Hepatocyte (in vitro differentiated cells): ENCODE measurements at regions not wholly inside any gene's neighbourhood (a gene's known extent, or its start where the extent isn't known, plus 50 kb on each side); places are given as distances from the start of the nearest gene placed in this dataset.

ENCODE experiments used
- DNase-seq: peaks from one replicate; pipeline ENCODE4 v3.0.0-alpha.2; 2016; ENCODE audit warnings: low spot score
- H2AFZ ChIP-seq: fragments of 200-600 bp; sonication (generic); 2 replicates; pipeline ENCODE4 v1.6.0; 2016; ENCODE audit warnings: antibody characterized with exemption, mild to moderate bottlenecking
- H3K27ac ChIP-seq: fragments of 200-600 bp; sonication (generic); 2 replicates; pipeline ENCODE4 v1.5.1; 2016; ENCODE audit warnings: mild to moderate bottlenecking
- H3K27me3 ChIP-seq: fragments of 200-600 bp; sonication (generic); 2 replicates; pipeline ENCODE4 v1.6.1; 2016
- H3K36me3 ChIP-seq: fragments of 200-600 bp; sonication (generic); replicated peaks from 2 replicates; pipeline ENCODE4 v1.5.1; 2016; ENCODE audit warnings: low read depth; ENCODE audit not compliant: insufficient read depth
- H3K4me1 ChIP-seq: fragments of 200-600 bp; sonication (generic); 2 replicates; pipeline ENCODE4 v1.5.1; 2016; ENCODE audit warnings: mild to moderate bottlenecking, moderate library complexity; ENCODE audit not compliant: insufficient read depth
- H3K4me2 ChIP-seq: fragments of 200-600 bp; sonication (generic); 2 replicates; pipeline ENCODE4 v1.6.0; 2016
- H3K4me3 ChIP-seq: fragments of 200-600 bp; sonication (generic); 2 replicates; pipeline ENCODE4 v1.5.1; 2016; ENCODE audit warnings: mild to moderate bottlenecking
- H3K79me2 ChIP-seq: fragments of 200-600 bp; sonication (generic); 2 replicates; pipeline ENCODE4 v1.6.0; 2017; ENCODE audit warnings: mild to moderate bottlenecking
- H3K9me2 ChIP-seq: fragments of 200-600 bp; sonication (generic); replicated peaks from 2 replicates; pipeline ENCODE4 v1.6.0; 2017; ENCODE audit warnings: mild to moderate bottlenecking; ENCODE audit not compliant: insufficient read depth
- H3K9me3 ChIP-seq: fragments of 200-600 bp; sonication (generic); 2 replicates; pipeline ENCODE4 v1.5.1; 2016; ENCODE audit warnings: low read depth, mild to moderate bottlenecking
- H4K20me1 ChIP-seq: fragments of 200-600 bp; sonication (generic); 2 replicates; pipeline ENCODE4 v1.6.0; 2016; ENCODE audit warnings: mild to moderate bottlenecking; ENCODE audit not compliant: insufficient read depth, poor library complexity, severe bottlenecking
- EZH2 ChIP-seq: fragments of 200-600 bp; sonication (generic); IDR thresholded peaks from 2 replicates; pipeline ENCODE4 v1.6.1; 2016; ENCODE audit warnings: antibody characterized with exemption, mild to moderate bottlenecking, borderline replicate concordance
- EZH2phosphoT487 ChIP-seq: fragments of 200-600 bp; sonication (generic); IDR thresholded peaks from one replicate; pipeline ENCODE4 v1.6.1; 2018; ENCODE audit warnings: antibody characterized with exemption, mild to moderate bottlenecking, low read depth, moderate library complexity; ENCODE audit not compliant: unreplicated experiment, severe bottlenecking
- WGBS: methylation state at CpG from one replicate; pipeline ENCODE4 v1.1.6; 2016; ENCODE audit warnings: low lambda C conversion rate; ENCODE audit errors: missing lambda C conversion rate; 5-methylcytosine and 5-hydroxymethylcytosine counted together
- TF ChIP-seq, protein P1 (sequence below): fragments of 200-600 bp; sonication (generic); IDR thresholded peaks from 2 replicates; pipeline ENCODE4 v1.5.1; 2016; ENCODE audit warnings: antibody characterized with exemption, mild to moderate bottlenecking; ENCODE audit not compliant: poor library complexity

- Histone ChIP-seq H2AFZ (no peak overlapping the region), H3K36me3 (no peaks in the 10 kb centered on the region)
- TF ChIP-seq, protein P1, sequence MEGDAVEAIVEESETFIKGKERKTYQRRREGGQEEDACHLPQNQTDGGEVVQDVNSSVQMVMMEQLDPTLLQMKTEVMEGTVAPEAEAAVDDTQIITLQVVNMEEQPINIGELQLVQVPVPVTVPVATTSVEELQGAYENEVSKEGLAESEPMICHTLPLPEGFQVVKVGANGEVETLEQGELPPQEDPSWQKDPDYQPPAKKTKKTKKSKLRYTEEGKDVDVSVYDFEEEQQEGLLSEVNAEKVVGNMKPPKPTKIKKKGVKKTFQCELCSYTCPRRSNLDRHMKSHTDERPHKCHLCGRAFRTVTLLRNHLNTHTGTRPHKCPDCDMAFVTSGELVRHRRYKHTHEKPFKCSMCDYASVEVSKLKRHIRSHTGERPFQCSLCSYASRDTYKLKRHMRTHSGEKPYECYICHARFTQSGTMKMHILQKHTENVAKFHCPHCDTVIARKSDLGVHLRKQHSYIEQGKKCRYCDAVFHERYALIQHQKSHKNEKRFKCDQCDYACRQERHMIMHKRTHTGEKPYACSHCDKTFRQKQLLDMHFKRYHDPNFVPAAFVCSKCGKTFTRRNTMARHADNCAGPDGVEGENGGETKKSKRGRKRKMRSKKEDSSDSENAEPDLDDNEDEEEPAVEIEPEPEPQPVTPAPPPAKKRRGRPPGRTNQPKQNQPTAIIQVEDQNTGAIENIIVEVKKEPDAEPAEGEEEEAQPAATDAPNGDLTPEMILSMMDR, result no peak
- TF ChIP-seq EZH2phosphoT487, result no peak
- no peak for TF ChIP-seq EZH2
Measured at GRCh38 chr3:6809349-6809748, 51.6 kb upstream of the GRM7 start.

More at GRCh38 chr3:6809349-6809748, 51.6 kb upstream of the GRM7 start:
- Histone ChIP-seq H3K4me2 (no peak overlapping the region), H3K4me3 (no peak overlapping the region), H3K9me3 (no peaks in the 10 kb centered on the region), H3K9me2 (no peaks in the 10 kb centered on the region), H3K4me1 (no peaks in the 10 kb centered on the region), H3K79me2 (no peaks in the 10 kb centered on the region), H4K20me1 (no peaks in the 10 kb centered on the region), H3K27me3 (no peaks in the 10 kb centered on the region), H3K27ac (no peak overlapping the region)
- WGBS, result 57% methylated on average over 2 of the region's 2 CpGs
- no peak for DNase-seq
